ENCODE measurements at regions not wholly inside any gene's neighbourhood (a gene's known extent, or its start where the extent isn't known, plus 50 kb on each side); places are given as distances from the start of the nearest gene placed in this dataset.

DNA sequence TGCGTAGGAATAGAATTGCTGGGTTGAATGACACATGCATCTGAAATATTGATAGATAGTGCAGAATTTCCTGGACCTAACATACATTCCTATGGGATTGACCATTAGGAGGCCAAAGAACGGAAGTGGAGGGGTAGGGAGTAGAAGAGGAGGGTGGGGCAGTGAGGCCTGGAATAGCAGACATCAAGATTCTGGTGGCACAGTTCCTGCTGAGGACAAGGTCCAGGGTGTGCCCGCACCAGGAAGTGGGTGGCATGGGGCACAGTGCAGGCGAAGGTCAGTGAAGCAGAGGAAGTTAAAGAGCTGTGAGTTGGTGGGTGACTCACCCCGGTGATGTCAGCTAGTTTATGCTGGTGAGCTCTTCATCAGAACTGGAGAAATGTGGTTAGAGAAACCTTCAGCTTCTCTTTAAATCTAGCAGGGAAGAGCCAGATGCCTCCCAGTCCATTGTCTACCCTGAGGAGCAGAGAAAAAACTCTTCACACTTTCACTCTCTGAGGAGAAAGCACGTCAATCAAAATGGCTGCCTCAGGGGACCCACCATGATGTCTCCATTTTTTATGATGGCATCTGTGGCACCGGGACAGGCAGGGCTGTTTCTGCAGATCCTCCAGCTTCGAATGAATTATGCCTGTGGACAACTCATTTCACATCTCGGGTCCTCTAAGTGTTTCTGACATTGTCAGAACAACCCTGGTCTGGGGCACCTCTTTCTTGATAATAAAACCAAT lies 55.9 kb upstream of the CTLA4 start (continued):
- TF ChIP-seq ZNF883 (CRISPR knock-in tag; IDR thresholded peaks at IDR 0.05; ENCODE audit: not compliant biosample characterization) (peak; percentile 23), XBP1 (CRISPR knock-in tag; IDR thresholded peaks at IDR 0.05) (no peak), ZNF746 (CRISPR knock-in tag; IDR thresholded peaks at IDR 0.05) (no peak), NONO (IDR thresholded peaks at IDR 0.05) (no peak), NONO (CRISPR knock-in tag; conservative IDR thresholded peaks at IDR 0.05) (no peak), GPN1 (CRISPR knock-in tag; IDR thresholded peaks at IDR 0.05; ENCODE audit: borderline replicate concordance) (no peak), SRSF9 (IDR thresholded peaks at IDR 0.05; ENCODE audit: borderline replicate concordance, insufficient read depth, low read depth, low read length, poor library complexity, severe bottlenecking) (no peak), SP2 (CRISPR knock-in tag; IDR thresholded peaks at IDR 0.05) (no peak), RXRA (CRISPR knock-in tag; IDR thresholded peaks at IDR 0.05) (peak; percentile 72; the same call in 1 of the 2 replicates), HNF4G (IDR thresholded peaks at IDR 0.05; ENCODE audit: borderline replicate concordance, low read depth, low read length) (no peak), HNF4G (CRISPR knock-in tag; IDR thresholded peaks at IDR 0.05; ENCODE audit: borderline replicate concordance, low read depth) (no peak), THAP11 (CRISPR knock-in tag; IDR thresholded peaks at IDR 0.05) (0 out of 2 replicates have a peak, but pooled peaks have one; percentile 20), ZNF34 (CRISPR knock-in tag; IDR thresholded peaks at IDR 0.05; ENCODE audit: borderline replicate concordance) (no peak), SAP130 (CRISPR knock-in tag; IDR thresholded peaks at IDR 0.05; ENCODE audit: low read depth) (peak; percentile 45; the same call in 1 of the 2 replicates), DNMT1 (CRISPR knock-in tag; IDR thresholded peaks at IDR 0.05) (no peak), GABPB1 (CRISPR knock-in tag; IDR thresholded peaks at IDR 0.05) (peak; percentile 52; the same call in 1 of the 2 replicates), CHD2 (IDR thresholded peaks at IDR 0.05; ENCODE audit: low read depth, low read length) (no peak)
- TF ChIP-seq, protein P1, sequence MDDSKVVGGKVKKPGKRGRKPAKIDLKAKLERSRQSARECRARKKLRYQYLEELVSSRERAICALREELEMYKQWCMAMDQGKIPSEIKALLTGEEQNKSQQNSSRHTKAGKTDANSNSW (CRISPR knock-in tag; IDR thresholded peaks at IDR 0.05; ENCODE audit: borderline replicate concordance): no peak
- TF ChIP-seq, protein P2, sequence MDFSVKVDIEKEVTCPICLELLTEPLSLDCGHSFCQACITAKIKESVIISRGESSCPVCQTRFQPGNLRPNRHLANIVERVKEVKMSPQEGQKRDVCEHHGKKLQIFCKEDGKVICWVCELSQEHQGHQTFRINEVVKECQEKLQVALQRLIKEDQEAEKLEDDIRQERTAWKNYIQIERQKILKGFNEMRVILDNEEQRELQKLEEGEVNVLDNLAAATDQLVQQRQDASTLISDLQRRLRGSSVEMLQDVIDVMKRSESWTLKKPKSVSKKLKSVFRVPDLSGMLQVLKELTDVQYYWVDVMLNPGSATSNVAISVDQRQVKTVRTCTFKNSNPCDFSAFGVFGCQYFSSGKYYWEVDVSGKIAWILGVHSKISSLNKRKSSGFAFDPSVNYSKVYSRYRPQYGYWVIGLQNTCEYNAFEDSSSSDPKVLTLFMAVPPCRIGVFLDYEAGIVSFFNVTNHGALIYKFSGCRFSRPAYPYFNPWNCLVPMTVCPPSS (IDR thresholded peaks at IDR 0.05): no peak
- TF ChIP-seq, protein P3, sequence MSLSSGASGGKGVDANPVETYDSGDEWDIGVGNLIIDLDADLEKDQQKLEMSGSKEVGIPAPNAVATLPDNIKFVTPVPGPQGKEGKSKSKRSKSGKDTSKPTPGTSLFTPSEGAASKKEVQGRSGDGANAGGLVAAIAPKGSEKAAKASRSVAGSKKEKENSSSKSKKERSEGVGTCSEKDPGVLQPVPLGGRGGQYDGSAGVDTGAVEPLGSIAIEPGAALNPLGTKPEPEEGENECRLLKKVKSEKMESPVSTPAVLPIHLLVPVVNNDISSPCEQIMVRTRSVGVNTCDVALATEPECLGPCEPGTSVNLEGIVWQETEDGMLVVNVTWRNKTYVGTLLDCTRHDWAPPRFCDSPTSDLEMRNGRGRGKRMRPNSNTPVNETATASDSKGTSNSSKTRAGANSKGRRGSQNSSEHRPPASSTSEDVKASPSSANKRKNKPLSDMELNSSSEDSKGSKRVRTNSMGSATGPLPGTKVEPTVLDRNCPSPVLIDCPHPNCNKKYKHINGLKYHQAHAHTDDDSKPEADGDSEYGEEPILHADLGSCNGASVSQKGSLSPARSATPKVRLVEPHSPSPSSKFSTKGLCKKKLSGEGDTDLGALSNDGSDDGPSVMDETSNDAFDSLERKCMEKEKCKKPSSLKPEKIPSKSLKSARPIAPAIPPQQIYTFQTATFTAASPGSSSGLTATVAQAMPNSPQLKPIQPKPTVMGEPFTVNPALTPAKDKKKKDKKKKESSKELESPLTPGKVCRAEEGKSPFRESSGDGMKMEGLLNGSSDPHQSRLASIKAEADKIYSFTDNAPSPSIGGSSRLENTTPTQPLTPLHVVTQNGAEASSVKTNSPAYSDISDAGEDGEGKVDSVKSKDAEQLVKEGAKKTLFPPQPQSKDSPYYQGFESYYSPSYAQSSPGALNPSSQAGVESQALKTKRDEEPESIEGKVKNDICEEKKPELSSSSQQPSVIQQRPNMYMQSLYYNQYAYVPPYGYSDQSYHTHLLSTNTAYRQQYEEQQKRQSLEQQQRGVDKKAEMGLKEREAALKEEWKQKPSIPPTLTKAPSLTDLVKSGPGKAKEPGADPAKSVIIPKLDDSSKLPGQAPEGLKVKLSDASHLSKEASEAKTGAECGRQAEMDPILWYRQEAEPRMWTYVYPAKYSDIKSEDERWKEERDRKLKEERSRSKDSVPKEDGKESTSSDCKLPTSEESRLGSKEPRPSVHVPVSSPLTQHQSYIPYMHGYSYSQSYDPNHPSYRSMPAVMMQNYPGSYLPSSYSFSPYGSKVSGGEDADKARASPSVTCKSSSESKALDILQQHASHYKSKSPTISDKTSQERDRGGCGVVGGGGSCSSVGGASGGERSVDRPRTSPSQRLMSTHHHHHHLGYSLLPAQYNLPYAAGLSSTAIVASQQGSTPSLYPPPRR (CRISPR knock-in tag; IDR thresholded peaks at IDR 0.05; ENCODE audit: borderline replicate concordance): no peak
- TF ChIP-seq, protein P4, sequence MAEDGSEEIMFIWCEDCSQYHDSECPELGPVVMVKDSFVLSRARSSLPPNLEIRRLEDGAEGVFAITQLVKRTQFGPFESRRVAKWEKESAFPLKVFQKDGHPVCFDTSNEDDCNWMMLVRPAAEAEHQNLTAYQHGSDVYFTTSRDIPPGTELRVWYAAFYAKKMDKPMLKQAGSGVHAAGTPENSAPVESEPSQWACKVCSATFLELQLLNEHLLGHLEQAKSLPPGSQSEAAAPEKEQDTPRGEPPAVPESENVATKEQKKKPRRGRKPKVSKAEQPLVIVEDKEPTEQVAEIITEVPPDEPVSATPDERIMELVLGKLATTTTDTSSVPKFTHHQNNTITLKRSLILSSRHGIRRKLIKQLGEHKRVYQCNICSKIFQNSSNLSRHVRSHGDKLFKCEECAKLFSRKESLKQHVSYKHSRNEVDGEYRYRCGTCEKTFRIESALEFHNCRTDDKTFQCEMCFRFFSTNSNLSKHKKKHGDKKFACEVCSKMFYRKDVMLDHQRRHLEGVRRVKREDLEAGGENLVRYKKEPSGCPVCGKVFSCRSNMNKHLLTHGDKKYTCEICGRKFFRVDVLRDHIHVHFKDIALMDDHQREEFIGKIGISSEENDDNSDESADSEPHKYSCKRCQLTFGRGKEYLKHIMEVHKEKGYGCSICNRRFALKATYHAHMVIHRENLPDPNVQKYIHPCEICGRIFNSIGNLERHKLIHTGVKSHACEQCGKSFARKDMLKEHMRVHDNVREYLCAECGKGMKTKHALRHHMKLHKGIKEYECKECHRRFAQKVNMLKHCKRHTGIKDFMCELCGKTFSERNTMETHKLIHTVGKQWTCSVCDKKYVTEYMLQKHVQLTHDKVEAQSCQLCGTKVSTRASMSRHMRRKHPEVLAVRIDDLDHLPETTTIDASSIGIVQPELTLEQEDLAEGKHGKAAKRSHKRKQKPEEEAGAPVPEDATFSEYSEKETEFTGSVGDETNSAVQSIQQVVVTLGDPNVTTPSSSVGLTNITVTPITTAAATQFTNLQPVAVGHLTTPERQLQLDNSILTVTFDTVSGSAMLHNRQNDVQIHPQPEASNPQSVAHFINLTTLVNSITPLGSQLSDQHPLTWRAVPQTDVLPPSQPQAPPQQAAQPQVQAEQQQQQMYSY (CRISPR knock-in tag; IDR thresholded peaks at IDR 0.05): no peak

Measured in HepG2 (cell line).